IPS DF 6.9 (cell line): ENCODE measurements at regions not wholly inside any gene's neighbourhood (a gene's known extent, or its start where the extent isn't known, plus 50 kb on each side); places are given as distances from the start of the nearest gene placed in this dataset.
"Not testable (repeated sequence)": the region's sequence is repeated elsewhere in the genome, so short reads cannot be mapped to it uniquely, and the experiment has no call there.

Source experiments
- DNase-seq: peaks from one replicate; pipeline ENCODE4 v3.0.0-alpha.2; 2013; ENCODE audit warnings: low read depth, low spot score
- H3K27ac ChIP-seq: one replicate; pipeline ENCODE4 v1.5.1; 2013; ENCODE audit warnings: low read length, control low read depth
- H3K27me3 ChIP-seq: 2 replicates; pipeline ENCODE4 v1.6.1; 2013; ENCODE audit warnings: mild to moderate bottlenecking, low read length; ENCODE audit not compliant: control insufficient read depth, insufficient read depth
- H3K36me3 ChIP-seq: 2 replicates; pipeline ENCODE4 v1.6.1; 2013; ENCODE audit warnings: low read length; ENCODE audit not compliant: control insufficient read depth, insufficient read depth
- H3K4me1 ChIP-seq: 2 replicates; pipeline ENCODE4 v1.6.1; 2013; ENCODE audit warnings: low read length; ENCODE audit not compliant: control insufficient read depth, insufficient read depth
- H3K4me3 ChIP-seq: 2 replicates; pipeline ENCODE4 v1.5.1; 2013; ENCODE audit warnings: mild to moderate bottlenecking, low read length
- H3K9me3 ChIP-seq: 2 replicates; pipeline ENCODE4 v1.6.1; 2013; ENCODE audit warnings: low read length, inconsistent platforms; ENCODE audit not compliant: control insufficient read depth, insufficient read depth
- WGBS: extraction: QIAGEN DNeasy Blood & Tissue Kit; methylation state at CpG from one replicate; pipeline ENCODE4 v1.1.7; 2013; ENCODE audit warnings: mixed read lengths, missing lambda C conversion rate; ENCODE audit not compliant: insufficient read length, insufficient coverage; 5-methylcytosine and 5-hydroxymethylcytosine counted together

- WGBS, result no CpG with 5 or more reads among the region's 1 CpG
- H3K36me3 ChIP-seq, result no peaks in the 10 kb centered on the region
- no peaks in the 10 kb centered on the region for H3K9me3 ChIP-seq
- no peaks in the 10 kb centered on the region for H3K27me3 ChIP-seq
- H3K4me3 ChIP-seq, result no peak overlapping the region
- no peak overlapping the region for H3K27ac ChIP-seq
- no peak for DNase-seq
- no peaks in the 10 kb centered on the region for H3K4me1 ChIP-seq
These were observed 219.0 kb downstream of the HTR1A start for GRCh38 chr5:63743096-63743798.

DNA sequence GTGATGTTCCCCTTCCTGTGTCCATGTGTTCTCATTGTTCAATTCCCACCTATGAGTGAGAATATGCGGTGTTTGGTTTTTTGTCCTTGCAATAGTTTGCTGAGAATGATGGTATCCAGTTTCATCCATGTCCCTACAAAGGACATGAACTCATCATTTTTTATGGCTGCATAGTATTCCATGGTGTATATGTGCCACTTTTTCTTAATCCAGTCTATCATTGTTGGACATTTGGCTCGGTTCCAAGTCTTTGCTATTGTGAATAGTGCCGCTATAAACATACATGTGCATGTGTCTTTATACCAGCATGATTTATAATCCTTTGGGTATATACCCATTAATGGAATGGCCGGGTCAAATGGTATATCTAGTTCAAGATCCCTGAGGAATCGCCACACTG lies 229.4 kb downstream of the HTR1A start:
- H3K27ac ChIP-seq, H3K36me3 ChIP-seq, DNase-seq, H3K27me3 ChIP-seq, H3K4me3 ChIP-seq, H3K9me3 ChIP-seq, H3K4me1 ChIP-seq: not testable (repeated sequence)
- WGBS, result no CpG with 5 or more reads among the region's 5 CpGs

DNA sequence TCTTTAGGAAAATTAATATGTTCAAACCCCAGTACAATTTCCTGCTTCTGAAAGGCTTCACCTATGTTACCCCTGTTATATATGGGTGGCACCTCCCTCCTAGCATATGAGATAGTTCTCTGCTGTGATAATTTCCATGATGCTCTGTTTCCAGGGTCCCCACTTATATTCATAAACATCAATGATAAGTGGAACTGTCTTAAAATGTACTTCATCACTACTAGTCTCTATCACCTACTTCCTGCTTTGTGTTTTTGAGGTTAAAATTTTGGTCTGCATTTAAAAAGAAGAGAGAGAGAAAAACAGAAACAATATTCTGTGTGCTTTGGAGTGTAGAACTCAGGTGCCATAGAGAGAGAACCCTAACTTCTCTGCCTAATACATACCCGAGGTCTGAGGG lies 234.7 kb downstream of the HTR1A start:
- Histone ChIP-seq H3K27ac (no peak overlapping the region), H3K4me3 (no peak overlapping the region), H3K4me1 (no peaks in the 10 kb centered on the region), H3K9me3 (no peaks in the 10 kb centered on the region), H3K27me3 (no peaks in the 10 kb centered on the region), H3K36me3 (no peaks in the 10 kb centered on the region)
- no CpG with 5 or more reads among the region's 1 CpG for WGBS
- DNase-seq, result no peak

- H3K27me3 ChIP-seq, result no peaks in the 10 kb centered on the region
- no CpG with 5 or more reads among the region's 2 CpGs for WGBS
- H3K27ac ChIP-seq, result no peak overlapping the region
- H3K4me3 ChIP-seq, result no peak overlapping the region
- no peaks in the 10 kb centered on the region for H3K36me3 ChIP-seq
- no peaks in the 10 kb centered on the region for H3K9me3 ChIP-seq
- DNase-seq, result no peak
- H3K4me1 ChIP-seq, result no peaks in the 10 kb centered on the region
These were observed 235.7 kb downstream of the HTR1A start for GRCh38 chr5:63726496-63726895.

- DNase-seq, result no peak
- H3K9me3 ChIP-seq, result no peaks in the 10 kb centered on the region
- WGBS, result no CpG with 5 or more reads among the region's 1 CpG
These were observed 243.1 kb downstream of the HTR1A start for GRCh38 chr5:63719147-63719546.

GRCh38 chr5:63700241-63700640 lies 262.0 kb downstream of the HTR1A start:
- Histone ChIP-seq H3K9me3 (no peaks in the 10 kb centered on the region), H3K4me1 (no peaks in the 10 kb centered on the region), H3K27ac (no peak overlapping the region), H3K4me3 (no peak overlapping the region), H3K27me3 (no peaks in the 10 kb centered on the region), H3K36me3 (no peaks in the 10 kb centered on the region)
- WGBS, result no CpG with 5 or more reads among the region's 1 CpG
- DNase-seq, result no peak

More at GRCh38 chr5:63719147-63719546, 243.1 kb downstream of the HTR1A start:
- Histone ChIP-seq H3K27ac (no peak overlapping the region), H3K27me3 (no peaks in the 10 kb centered on the region), H3K4me1 (no peaks in the 10 kb centered on the region), H3K4me3 (no peak overlapping the region), H3K36me3 (no peaks in the 10 kb centered on the region)

DNA sequence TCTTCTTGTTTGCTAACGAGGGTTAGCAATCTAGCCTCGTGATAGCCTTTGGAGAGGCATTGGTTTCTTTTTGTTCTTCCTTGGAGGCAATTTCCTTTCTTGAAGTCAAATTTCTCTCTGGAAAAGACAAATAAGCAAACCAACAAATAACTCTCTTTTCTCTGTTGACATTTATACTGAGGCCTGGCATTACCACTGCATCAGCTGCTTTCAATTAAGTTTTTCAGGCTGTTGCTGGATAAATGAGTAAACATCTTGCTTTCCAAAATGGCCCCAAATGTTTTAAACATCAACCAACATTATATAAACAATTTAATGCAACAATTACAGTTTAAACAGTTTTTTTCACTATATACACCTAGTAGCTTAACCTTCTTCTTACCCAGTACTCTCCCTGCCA lies 264.4 kb downstream of the HTR1A start:
- Histone ChIP-seq H3K4me1 (no peaks in the 10 kb centered on the region), H3K27me3 (no peaks in the 10 kb centered on the region), H3K9me3 (no peaks in the 10 kb centered on the region), H3K4me3 (no peak overlapping the region), H3K36me3 (no peaks in the 10 kb centered on the region), H3K27ac (no peak overlapping the region)
- DNase-seq, result no peak
- no CpG with 5 or more reads among the region's 2 CpGs for WGBS

GRCh38 chr5:63690546-63690945 lies 271.7 kb downstream of the HTR1A start:
- H3K27me3 ChIP-seq, result no peaks in the 10 kb centered on the region
- no peaks in the 10 kb centered on the region for H3K4me1 ChIP-seq
- no peak overlapping the region for H3K4me3 ChIP-seq
- no peaks in the 10 kb centered on the region for H3K9me3 ChIP-seq
- no peak overlapping the region for H3K27ac ChIP-seq
- no CpG with 5 or more reads among the region's 2 CpGs for WGBS
- no peak for DNase-seq
- H3K36me3 ChIP-seq, result no peaks in the 10 kb centered on the region

- Histone ChIP-seq H3K36me3 (no peaks in the 10 kb centered on the region), H3K9me3 (no peaks in the 10 kb centered on the region), H3K27me3 (no peaks in the 10 kb centered on the region), H3K27ac (no peak overlapping the region), H3K4me3 (no peak overlapping the region), H3K4me1 (no peaks in the 10 kb centered on the region)
- no CpG with 5 or more reads among the region's 6 CpGs for WGBS
- DNase-seq, result no peak
These were observed 274.3 kb downstream of the HTR1A start for GRCh38 chr5:63687854-63688516.

- Histone ChIP-seq H3K36me3 (no peaks in the 10 kb centered on the region), H3K4me1 (no peaks in the 10 kb centered on the region), H3K27ac (no peak overlapping the region), H3K27me3 (no peaks in the 10 kb centered on the region), H3K4me3 (no peak overlapping the region), H3K9me3 (no peaks in the 10 kb centered on the region)
- DNase-seq, result no peak
- no CpG with 5 or more reads among the region's 5 CpGs for WGBS
These were observed 275.3 kb downstream of the HTR1A start for GRCh38 chr5:63686938-63687337.

- DNase-seq, result no peak
- no peaks in the 10 kb centered on the region for H3K27me3 ChIP-seq
- no peaks in the 10 kb centered on the region for H3K4me1 ChIP-seq
- no peaks in the 10 kb centered on the region for H3K36me3 ChIP-seq
- H3K27ac ChIP-seq, result no peak overlapping the region
- no peak overlapping the region for H3K4me3 ChIP-seq
- no CpG with 5 or more reads among the region's 2 CpGs for WGBS
- H3K9me3 ChIP-seq, result no peaks in the 10 kb centered on the region
These were observed 276.1 kb downstream of the HTR1A start for GRCh38 chr5:63686181-63686580.
